ENCODE measurements at regions not wholly inside any gene's neighbourhood (a gene's known extent, or its start where the extent isn't known, plus 50 kb on each side); places are given as distances from the start of the nearest gene placed in this dataset.

- H3K9me3 ChIP-seq (ENCODE audit: insufficient read depth, low read length, severe bottlenecking) = no peaks in the 10 kb centered on the region
- H3K4me2 ChIP-seq (ENCODE audit: insufficient read depth, low read length) = peak overlapping the region; percentile 6; the same call in 1 of the 2 replicates
- peak overlapping the region; percentile 33 for H3K27ac ChIP-seq (ENCODE audit: low read length)
- no peaks in the 10 kb centered on the region for H3K27me3 ChIP-seq (ENCODE audit: insufficient read depth, low read length, poor library complexity)
- no peak overlapping the region for H3K9ac ChIP-seq (ENCODE audit: low read depth, low read length)
- H2AFZ ChIP-seq (ENCODE audit: low read depth, low read length) = no peak overlapping the region
- H3K36me3 ChIP-seq (ENCODE audit: insufficient read depth, low read length) = no peaks in the 10 kb centered on the region
- H3K4me1 ChIP-seq (ENCODE audit: insufficient read depth, low read length) = peaks cover 28% of the 10 kb centered on the region
- ATAC-seq (ENCODE audit: insufficient read depth, low read depth) (peak; percentile 79), DNase-seq (peak; percentile 28)
- H3K79me2 ChIP-seq (ENCODE audit: insufficient read depth, low read length) = no peaks in the 10 kb centered on the region
- no peak for TF ChIP-seq EZH2 (IDR thresholded peaks at IDR 0.05; ENCODE audit: borderline replicate concordance, low read depth, low read length, severe bottlenecking)
- no peak for TF ChIP-seq CTCF (IDR thresholded peaks at IDR 0.05; ENCODE audit: borderline replicate concordance, extremely low read depth, low read length, poor library complexity, severe bottlenecking)
- H3K4me3 ChIP-seq (ENCODE audit: low read depth in 1 of 2, low read length in 2 of 2) = no peak overlapping the region
- no peaks in the 10 kb centered on the region for H4K20me1 ChIP-seq (ENCODE audit: insufficient read depth, low read length)
Observed at GRCh38 chr6:130776287-130776925, 50.8 kb upstream of the SMLR1 start.
